ENCODE measurements at regions not wholly inside any gene's neighbourhood (a gene's known extent, or its start where the extent isn't known, plus 50 kb on each side); places are given as distances from the start of the nearest gene placed in this dataset.

GRCh38 chr7:114760477-114760876, 161.4 kb upstream of the MDFIC start:
- H2AFZ ChIP-seq (ENCODE audit: low read length), result no peak overlapping the region
- no peak overlapping the region for H3K27ac ChIP-seq (ENCODE audit: low read depth, low read length, poor library complexity, severe bottlenecking)
- DNase-seq (ENCODE audit: low spot score), result no peak
- H3K9me2 ChIP-seq (ENCODE audit: insufficient read depth, low read length), result no peaks in the 10 kb centered on the region
- ChIA-PET CTCF (ENCODE audit: unreplicated experiment) (no interaction called here), POLR2A (interaction anchor here (0.6 kb wide), 1 partner anchor 12 kb away, joined by 4 read pairs; no protein-coding TSS in a partner anchor)
- no TSS peak for BruUV-seq (replicated peaks)
- H3K4me1 ChIP-seq (ENCODE audit: insufficient read depth, low read length, poor library complexity, severe bottlenecking), result no peaks in the 10 kb centered on the region
- TF ChIP-seq EZH2phosphoT487 (IDR thresholded peaks at IDR 0.05; ENCODE audit: borderline replicate concordance, low read depth, low read length), result no peak
- no peak for TF ChIP-seq CTCF (conservative IDR thresholded peaks at IDR 0.05; ENCODE audit: low read length)
- H4K20me1 ChIP-seq (ENCODE audit: insufficient read depth, low read length), result no peaks in the 10 kb centered on the region
- intact Hi-C loops (cut with micrococcal nuclease; ENCODE audit: unreplicated experiment), result no loop called here
- H3K4me2 ChIP-seq (ENCODE audit: low read length), result no peak overlapping the region
- H3K79me2 ChIP-seq (ENCODE audit: insufficient read depth, low read depth, low read length), result no peaks in the 10 kb centered on the region
- no peak overlapping the region for H3K4me3 ChIP-seq (ENCODE audit: low read depth, low read length, poor library complexity, severe bottlenecking)
- no peaks in the 10 kb centered on the region for H3K9me3 ChIP-seq (ENCODE audit: low read length)
- H3K36me3 ChIP-seq (ENCODE audit: insufficient read depth, low read length), result no peaks in the 10 kb centered on the region

DNA sequence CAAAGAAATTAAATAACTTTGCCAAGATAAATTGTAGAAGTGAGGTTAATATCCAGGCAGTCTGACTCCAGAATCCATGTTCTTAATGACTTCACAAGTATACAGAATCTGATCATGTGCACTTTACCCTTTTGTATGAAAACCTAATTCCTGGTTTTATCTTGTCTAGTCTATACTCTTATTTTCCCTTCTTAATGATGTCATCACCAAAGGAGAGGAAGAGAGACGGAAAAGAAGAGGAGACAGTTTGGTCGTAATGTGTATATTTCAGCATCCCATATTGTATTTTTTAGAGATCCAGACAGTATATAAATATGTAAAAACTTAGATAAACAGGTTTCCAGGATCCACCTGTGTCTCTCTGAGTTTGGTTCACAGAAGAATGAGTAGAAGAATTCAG, 159.9 kb upstream of the MDFIC start:
- Histone ChIP-seq H3K27ac (ENCODE audit: low read depth, low read length, poor library complexity, severe bottlenecking) (no peak overlapping the region), H3K9me3 (ENCODE audit: low read length) (no peaks in the 10 kb centered on the region), H2AFZ (ENCODE audit: low read length) (no peak overlapping the region), H4K20me1 (ENCODE audit: insufficient read depth, low read length) (no peaks in the 10 kb centered on the region), H3K4me2 (ENCODE audit: low read length) (no peak overlapping the region), H3K9me2 (ENCODE audit: insufficient read depth, low read length) (no peaks in the 10 kb centered on the region), H3K4me1 (ENCODE audit: insufficient read depth, low read length, poor library complexity, severe bottlenecking) (no peaks in the 10 kb centered on the region), H3K79me2 (ENCODE audit: insufficient read depth, low read depth, low read length) (no peaks in the 10 kb centered on the region), H3K36me3 (ENCODE audit: insufficient read depth, low read length) (no peaks in the 10 kb centered on the region), H3K4me3 (ENCODE audit: low read depth, low read length, poor library complexity, severe bottlenecking) (no peak overlapping the region)
- POLR2A ChIA-PET, result no interaction called here
- BruUV-seq (replicated peaks), result no TSS peak
- intact Hi-C loops (cut with micrococcal nuclease; ENCODE audit: unreplicated experiment), result no loop called here
- CTCF ChIA-PET (ENCODE audit: unreplicated experiment), result no interaction called here
- TF ChIP-seq EZH2phosphoT487 (IDR thresholded peaks at IDR 0.05; ENCODE audit: borderline replicate concordance, low read depth, low read length) (no peak), CTCF (conservative IDR thresholded peaks at IDR 0.05; ENCODE audit: low read length) (no peak)
- DNase-seq (ENCODE audit: low spot score), result no peak

- Histone ChIP-seq H3K4me3 (ENCODE audit: low read depth, low read length, poor library complexity, severe bottlenecking) (no peak overlapping the region), H3K79me2 (ENCODE audit: insufficient read depth, low read depth, low read length) (no peaks in the 10 kb centered on the region), H2AFZ (ENCODE audit: low read length) (no peak overlapping the region), H3K4me2 (ENCODE audit: low read length) (no peak overlapping the region), H4K20me1 (ENCODE audit: insufficient read depth, low read length) (no peaks in the 10 kb centered on the region), H3K9me3 (ENCODE audit: low read length) (no peaks in the 10 kb centered on the region), H3K9me2 (ENCODE audit: insufficient read depth, low read length) (no peaks in the 10 kb centered on the region), H3K4me1 (ENCODE audit: insufficient read depth, low read length, poor library complexity, severe bottlenecking) (no peaks in the 10 kb centered on the region), H3K27ac (ENCODE audit: low read depth, low read length, poor library complexity, severe bottlenecking) (no peak overlapping the region), H3K36me3 (ENCODE audit: insufficient read depth, low read length) (no peaks in the 10 kb centered on the region)
- DNase-seq (ENCODE audit: low spot score), result no peak
- BruUV-seq (replicated peaks), result no TSS peak
- POLR2A ChIA-PET, result interaction anchor here (0.5 to 0.6 kb wide), 3 partner anchors 8 to 744 kb away, joined by 3 to 6 read pairs (median 3); no protein-coding TSS in a partner anchor
- CTCF ChIA-PET (ENCODE audit: unreplicated experiment), result no interaction called here
- intact Hi-C loops (cut with micrococcal nuclease; ENCODE audit: unreplicated experiment), result no loop called here
- no peak for TF ChIP-seq EZH2phosphoT487 (IDR thresholded peaks at IDR 0.05; ENCODE audit: borderline replicate concordance, low read depth, low read length)
Measured at GRCh38 chr7:114765331-114766040, 156.4 kb upstream of the MDFIC start.

All from OCI-LY7 (cell line).